Smooth muscle cell (in vitro differentiated cells): ENCODE measurements at regions not wholly inside any gene's neighbourhood (a gene's known extent, or its start where the extent isn't known, plus 50 kb on each side); places are given as distances from the start of the nearest gene placed in this dataset.

Experiments used
- DNase-seq: peaks from one replicate; lab custom pipeline; 2025; ENCODE audit not compliant: unreplicated experiment; lab: John Stamatoyannopoulos, UW
- H2AFZ ChIP-seq: fragments of 200-600 bp; sonication (generic); 2 replicates; pipeline ENCODE4 v1.6.0; 2016; ENCODE audit warnings: antibody characterized with exemption, low read depth, mild to moderate bottlenecking
- H3F3A ChIP-seq: fragments of 200-600 bp; sonication (generic); 2 replicates; pipeline ENCODE4 v1.6.0; 2017; ENCODE audit warnings: antibody characterized with exemption, low read depth
- H3K27ac ChIP-seq: fragments of 200-600 bp; sonication (generic); 2 replicates; pipeline ENCODE4 v1.5.1; 2016; ENCODE audit warnings: low read depth, mild to moderate bottlenecking
- H3K27me3 ChIP-seq: fragments of 200-600 bp; sonication (generic); 2 replicates; pipeline ENCODE4 v1.6.1; 2016; ENCODE audit warnings: low read depth, mild to moderate bottlenecking
- H3K36me3 ChIP-seq: fragments of 200-600 bp; sonication (generic); 2 replicates; pipeline ENCODE4 v1.5.1; 2016; ENCODE audit warnings: low read depth
- H3K4me1 ChIP-seq: fragments of 200-600 bp; sonication (generic); 2 replicates; pipeline ENCODE4 v1.5.1; 2016; ENCODE audit warnings: low read depth
- H3K4me2 ChIP-seq: fragments of 200-600 bp; sonication (generic); 2 replicates; pipeline ENCODE4 v1.6.0; 2016; ENCODE audit warnings: mild to moderate bottlenecking
- H3K4me3 ChIP-seq: fragments of 200-600 bp; sonication (generic); 2 replicates; pipeline ENCODE4 v1.5.1; 2016; ENCODE audit warnings: mild to moderate bottlenecking
- H3K79me2 ChIP-seq: fragments of 200-600 bp; sonication (generic); 2 replicates; pipeline ENCODE4 v1.6.0; 2016; ENCODE audit warnings: low read depth, mild to moderate bottlenecking
- H3K9ac ChIP-seq: fragments of 200-600 bp; sonication (generic); 2 replicates; pipeline ENCODE4 v1.6.0; 2016; ENCODE audit warnings: low read depth
- H3K9me3 ChIP-seq: fragments of 200-600 bp; sonication (generic); replicated peaks from 2 replicates; pipeline ENCODE4 v1.5.1; 2016; ENCODE audit warnings: low read depth
- H4K20me1 ChIP-seq: fragments of 200-600 bp; sonication (generic); 2 replicates; pipeline ENCODE4 v1.6.0; 2016; ENCODE audit warnings: low read depth
- WGBS: methylation state at CpG from one replicate; pipeline ENCODE4 v1.1.7; 2016; ENCODE audit warnings: low lambda C conversion rate; 5-methylcytosine and 5-hydroxymethylcytosine counted together
- TF ChIP-seq, protein P1 (sequence below): fragments of 200-600 bp; sonication (generic); IDR thresholded peaks from 2 replicates; pipeline ENCODE4 v1.5.1; 2017; ENCODE audit warnings: borderline replicate concordance, mild to moderate bottlenecking, antibody characterized with exemption; ENCODE audit not compliant: insufficient read depth, poor library complexity, severe bottlenecking

DNA sequence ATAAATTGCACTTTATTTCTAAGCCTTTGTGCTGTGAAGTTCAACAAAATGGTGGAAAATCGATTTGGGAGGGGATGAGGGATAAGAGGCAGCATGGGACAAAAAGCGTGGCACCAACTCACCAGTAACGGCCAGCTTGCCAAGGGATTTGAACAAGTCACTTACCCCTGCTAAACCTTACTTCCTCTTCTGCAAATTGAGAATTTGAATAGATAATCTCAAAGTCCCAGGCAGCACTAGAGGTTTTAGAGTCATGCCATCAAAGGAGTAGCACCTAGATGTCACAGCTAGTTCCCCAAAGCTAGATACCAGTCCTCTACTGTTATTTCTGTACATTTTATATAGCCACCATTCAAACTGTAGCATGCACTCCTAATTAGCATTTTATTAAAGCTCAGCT lies 83.7 kb upstream of the VRK2 start:
- Histone ChIP-seq H3K27me3 (no peaks in the 10 kb centered on the region), H3K36me3 (no peaks in the 10 kb centered on the region), H3K27ac (no peak overlapping the region), H2AFZ (no peak overlapping the region), H3F3A (no peaks in the 10 kb centered on the region), H3K4me1 (no peaks in the 10 kb centered on the region), H3K4me3 (no peak overlapping the region), H3K4me2 (no peak overlapping the region), H4K20me1 (no peaks in the 10 kb centered on the region), H3K9me3 (no peaks in the 10 kb centered on the region), H3K9ac (no peak overlapping the region), H3K79me2 (no peaks in the 10 kb centered on the region)
- TF ChIP-seq, protein P1, sequence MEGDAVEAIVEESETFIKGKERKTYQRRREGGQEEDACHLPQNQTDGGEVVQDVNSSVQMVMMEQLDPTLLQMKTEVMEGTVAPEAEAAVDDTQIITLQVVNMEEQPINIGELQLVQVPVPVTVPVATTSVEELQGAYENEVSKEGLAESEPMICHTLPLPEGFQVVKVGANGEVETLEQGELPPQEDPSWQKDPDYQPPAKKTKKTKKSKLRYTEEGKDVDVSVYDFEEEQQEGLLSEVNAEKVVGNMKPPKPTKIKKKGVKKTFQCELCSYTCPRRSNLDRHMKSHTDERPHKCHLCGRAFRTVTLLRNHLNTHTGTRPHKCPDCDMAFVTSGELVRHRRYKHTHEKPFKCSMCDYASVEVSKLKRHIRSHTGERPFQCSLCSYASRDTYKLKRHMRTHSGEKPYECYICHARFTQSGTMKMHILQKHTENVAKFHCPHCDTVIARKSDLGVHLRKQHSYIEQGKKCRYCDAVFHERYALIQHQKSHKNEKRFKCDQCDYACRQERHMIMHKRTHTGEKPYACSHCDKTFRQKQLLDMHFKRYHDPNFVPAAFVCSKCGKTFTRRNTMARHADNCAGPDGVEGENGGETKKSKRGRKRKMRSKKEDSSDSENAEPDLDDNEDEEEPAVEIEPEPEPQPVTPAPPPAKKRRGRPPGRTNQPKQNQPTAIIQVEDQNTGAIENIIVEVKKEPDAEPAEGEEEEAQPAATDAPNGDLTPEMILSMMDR, result no peak
- 88% methylated on average over 3 of the region's 3 CpGs for WGBS
- DNase-seq, result no peak

DNA sequence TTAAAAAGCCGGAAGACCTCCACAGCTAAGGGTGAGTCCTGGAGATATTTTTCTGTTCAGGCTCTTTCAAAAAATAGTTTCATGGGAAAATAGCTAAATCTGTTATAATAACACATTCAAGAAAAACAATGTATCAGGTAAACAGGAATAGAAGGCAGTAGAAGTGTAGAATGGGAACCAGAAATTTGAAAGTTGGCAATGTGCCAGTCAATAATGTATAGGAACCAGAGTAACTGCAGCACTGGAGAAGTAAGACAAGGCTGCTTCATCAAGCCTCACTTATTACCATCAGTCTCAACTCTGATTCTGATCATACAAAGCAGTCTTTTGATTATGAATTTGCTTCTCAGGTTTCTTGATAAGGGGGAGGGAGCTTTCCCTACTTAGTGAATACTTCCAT lies 81.4 kb upstream of the VRK2 start:
- H4K20me1 ChIP-seq, result no peaks in the 10 kb centered on the region
- no peaks in the 10 kb centered on the region for H3F3A ChIP-seq
- no peaks in the 10 kb centered on the region for H3K36me3 ChIP-seq
- H3K4me1 ChIP-seq, result peaks cover 7% of the 10 kb centered on the region
- H3K4me3 ChIP-seq, result no peak overlapping the region
- H3K4me2 ChIP-seq, result no peak overlapping the region
- H3K27ac ChIP-seq, result no peak overlapping the region
- no peaks in the 10 kb centered on the region for H3K27me3 ChIP-seq
- no peaks in the 10 kb centered on the region for H3K9me3 ChIP-seq
- H3K9ac ChIP-seq, result no peak overlapping the region
- TF ChIP-seq, protein P1, result no peak
- no peak overlapping the region for H2AFZ ChIP-seq
- no peak for DNase-seq
- H3K79me2 ChIP-seq, result no peaks in the 10 kb centered on the region
- 96% methylated on average over 1 of the region's 1 CpG for WGBS

DNA sequence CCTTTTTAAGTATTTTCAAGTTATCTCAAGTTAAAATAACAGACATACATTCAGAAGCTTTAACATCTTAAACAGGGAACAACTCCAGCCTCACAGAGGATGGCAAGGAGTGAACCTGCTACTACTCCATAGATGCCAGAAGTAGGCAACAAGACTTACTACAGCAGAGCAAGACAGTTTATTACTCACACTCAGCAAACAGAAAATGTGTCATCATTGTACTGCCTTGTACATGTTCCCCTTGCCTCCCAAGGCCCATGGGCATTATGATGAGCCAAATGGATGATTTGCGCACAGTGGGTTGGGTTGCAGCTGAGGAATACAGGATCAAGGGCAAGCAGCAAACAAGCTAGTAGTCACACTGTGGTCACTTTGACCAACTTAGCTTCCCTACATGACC lies 80.6 kb upstream of the VRK2 start:
- Histone ChIP-seq H3K9ac (no peak overlapping the region), H3K27ac (no peak overlapping the region), H3K4me2 (no peak overlapping the region), H4K20me1 (no peaks in the 10 kb centered on the region), H2AFZ (no peak overlapping the region), H3K9me3 (peaks cover 2% of the 10 kb centered on the region), H3K27me3 (no peaks in the 10 kb centered on the region), H3K4me3 (no peak overlapping the region), H3K79me2 (no peaks in the 10 kb centered on the region), H3F3A (no peaks in the 10 kb centered on the region), H3K4me1 (peaks cover 7% of the 10 kb centered on the region), H3K36me3 (no peaks in the 10 kb centered on the region)
- WGBS, result 97% methylated on average over 1 of the region's 1 CpG
- TF ChIP-seq, protein P1, result no peak
- no peak for DNase-seq

DNA sequence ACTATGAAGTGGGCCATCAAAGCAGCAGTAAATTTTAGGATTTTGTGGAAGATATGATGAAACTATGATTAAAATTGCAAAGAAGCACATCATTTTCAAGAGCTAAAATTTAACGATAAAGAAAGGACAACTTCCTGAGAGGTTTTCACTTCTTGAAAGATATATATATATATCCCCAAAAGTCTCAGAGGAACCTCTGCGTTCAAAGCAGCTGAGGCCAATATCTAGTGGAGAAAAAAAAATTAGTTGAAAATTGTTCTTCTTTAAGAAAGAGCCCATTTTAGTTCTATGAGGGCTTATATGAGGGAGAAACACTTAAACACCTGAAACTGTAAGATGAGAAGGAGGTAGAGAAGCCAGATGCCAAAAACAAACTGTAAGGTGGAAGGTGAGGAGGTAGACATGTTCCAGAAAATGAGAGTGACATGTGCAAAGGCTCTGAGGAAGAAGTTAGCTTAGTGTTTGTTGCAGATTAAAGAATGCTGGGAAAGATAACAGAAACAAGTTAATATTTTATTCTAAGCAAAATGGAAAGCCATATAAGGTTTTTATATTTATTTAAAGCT lies 72.9 kb upstream of the VRK2 start:
- Histone ChIP-seq H3K9me3 (peaks cover 3% of the 10 kb centered on the region), H3K9ac (no peak overlapping the region), H3K36me3 (no peaks in the 10 kb centered on the region), H4K20me1 (no peaks in the 10 kb centered on the region), H3K27me3 (no peaks in the 10 kb centered on the region), H3K4me1 (peaks cover 7% of the 10 kb centered on the region), H3K27ac (no peak overlapping the region), H3K4me3 (no peak overlapping the region), H3K79me2 (no peaks in the 10 kb centered on the region), H3K4me2 (no peak overlapping the region), H2AFZ (no peak overlapping the region), H3F3A (no peaks in the 10 kb centered on the region)
- no peak for DNase-seq
- TF ChIP-seq, protein P1, result no peak
- WGBS, result 91% methylated on average over 2 of the region's 2 CpGs
